CD4-positive, alpha-beta T cell treated with Interleukin-6 for 4 hours (primary cell): ENCODE measurements at regions not wholly inside any gene's neighbourhood (a gene's known extent, or its start where the extent isn't known, plus 50 kb on each side); places are given as distances from the start of the nearest gene placed in this dataset.
A peak's percentile ranks its signal among the peaks of the same experiment; 100 is the strongest.

Experiments
- DNase-seq: peaks from one replicate; pipeline ENCODE4 v3.0.0-alpha.2; 2020; ENCODE audit warnings: mixed read lengths

GRCh38 chr11:104652996-104653395, 245.3 kb downstream of the CASP12 start:
- no peak for DNase-seq

- no peak for DNase-seq
Observed at GRCh38 chr11:104650234-104650633, 248.0 kb downstream of the CASP12 start.

GRCh38 chr11:104649002-104649401, 249.3 kb downstream of the CASP12 start:
- DNase-seq, result no peak

- DNase-seq, result no peak
Observed at GRCh38 chr11:104645261-104646222, 252.7 kb downstream of the CASP12 start.

GRCh38 chr11:104637662-104638170, 260.5 kb downstream of the CASP12 start:
- no peak for DNase-seq

- DNase-seq, result no peak
Observed at GRCh38 chr11:104633226-104633625, 265.0 kb downstream of the CASP12 start.

GRCh38 chr11:104630352-104630751, 267.9 kb downstream of the CASP12 start:
- no peak for DNase-seq

GRCh38 chr11:104625246-104625645, 273.0 kb downstream of the CASP12 start:
- DNase-seq, result no peak

- DNase-seq, result no peak
Observed at GRCh38 chr11:104624021-104624420, 274.2 kb downstream of the CASP12 start.

- DNase-seq, result no peak
Observed at GRCh38 chr11:104623518-104623917, 274.7 kb downstream of the CASP12 start.

GRCh38 chr11:104620991-104621390, 277.3 kb downstream of the CASP12 start:
- no peak for DNase-seq

GRCh38 chr11:104619751-104620150, 278.5 kb downstream of the CASP12 start:
- no peak for DNase-seq

GRCh38 chr11:104618954-104619353, 279.3 kb downstream of the CASP12 start:
- DNase-seq, result no peak

- DNase-seq, result no peak
Observed at GRCh38 chr11:104614961-104615360, 283.3 kb downstream of the CASP12 start.

GRCh38 chr11:104614117-104614680, 284.1 kb downstream of the CASP12 start:
- DNase-seq, result no peak

- DNase-seq, result no peak
Observed at GRCh38 chr11:104610635-104611034, 287.6 kb downstream of the CASP12 start.

- peak; percentile 50 for DNase-seq
Observed at GRCh38 chr11:104609311-104610085, 288.8 kb downstream of the CASP12 start.

- no peak for DNase-seq
Observed at GRCh38 chr11:104602643-104603042, 295.6 kb downstream of the CASP12 start.

GRCh38 chr11:104594228-104594958, 303.9 kb downstream of the CASP12 start:
- DNase-seq, result no peak

GRCh38 chr11:104588970-104589369, 309.3 kb downstream of the CASP12 start:
- DNase-seq, result no peak

GRCh38 chr11:104588446-104588845, 309.8 kb downstream of the CASP12 start:
- DNase-seq, result no peak

- no peak for DNase-seq
Observed at GRCh38 chr11:104584823-104585222, 313.4 kb downstream of the CASP12 start.

- no peak for DNase-seq
Observed at GRCh38 chr11:104583857-104584256, 314.4 kb downstream of the CASP12 start.
